ENCODE measurements at regions not wholly inside any gene's neighbourhood (a gene's known extent, or its start where the extent isn't known, plus 50 kb on each side); places are given as distances from the start of the nearest gene placed in this dataset.

GRCh38 chr5:86918246-86918645 lies 300.5 kb downstream of the COX7C start:
- H3K27me3 ChIP-seq (ENCODE audit: control insufficient read depth, insufficient read depth, low read length), result no peaks in the 10 kb centered on the region

DNA sequence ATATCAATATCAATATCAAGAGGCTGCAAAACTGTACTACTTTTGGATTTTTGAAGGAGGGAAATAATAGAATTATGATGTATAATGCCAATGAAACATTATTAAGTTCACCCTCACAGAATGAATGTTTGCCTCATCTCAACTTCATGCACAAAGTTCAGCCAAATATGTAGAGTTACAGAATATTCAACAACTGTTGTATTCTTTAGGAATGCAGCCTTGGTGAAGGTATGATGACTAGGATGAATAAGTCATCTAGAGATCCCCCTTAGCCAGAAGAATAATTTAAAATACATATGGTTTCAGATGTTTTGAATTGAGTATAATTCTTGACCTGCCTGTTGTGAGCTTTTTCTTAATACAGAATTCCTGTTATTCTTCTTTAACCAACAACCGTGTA lies 308.3 kb downstream of the COX7C start:
- Histone ChIP-seq H3K27me3 (ENCODE audit: control insufficient read depth, insufficient read depth, low read length) (peaks cover 17% of the 10 kb centered on the region), H3K4me2 (ENCODE audit: low read length) (no peak overlapping the region), H3K36me3 (ENCODE audit: insufficient read depth, low read length) (no peaks in the 10 kb centered on the region), H3K4me3 (ENCODE audit: low read length) (no peak overlapping the region), H3K9ac (ENCODE audit: low read depth, low read length) (no peak overlapping the region), H3K9me3 (replicated peaks; ENCODE audit: low read length) (no peaks in the 10 kb centered on the region), H3K4me1 (ENCODE audit: control insufficient read depth, insufficient read depth, low read length) (no peaks in the 10 kb centered on the region)

More at GRCh38 chr5:86918246-86918645, 300.5 kb downstream of the COX7C start:
- no peaks in the 10 kb centered on the region for H3K4me1 ChIP-seq (ENCODE audit: control insufficient read depth, insufficient read depth, low read length)
- H3K4me3 ChIP-seq (ENCODE audit: low read length), result no peak overlapping the region
- H3K4me2 ChIP-seq (ENCODE audit: low read length), result no peak overlapping the region
- H3K9me3 ChIP-seq (replicated peaks; ENCODE audit: low read length), result no peaks in the 10 kb centered on the region
- H3K36me3 ChIP-seq (ENCODE audit: insufficient read depth, low read length), result no peaks in the 10 kb centered on the region
- no peak overlapping the region for H3K9ac ChIP-seq (ENCODE audit: low read depth, low read length)

DNA sequence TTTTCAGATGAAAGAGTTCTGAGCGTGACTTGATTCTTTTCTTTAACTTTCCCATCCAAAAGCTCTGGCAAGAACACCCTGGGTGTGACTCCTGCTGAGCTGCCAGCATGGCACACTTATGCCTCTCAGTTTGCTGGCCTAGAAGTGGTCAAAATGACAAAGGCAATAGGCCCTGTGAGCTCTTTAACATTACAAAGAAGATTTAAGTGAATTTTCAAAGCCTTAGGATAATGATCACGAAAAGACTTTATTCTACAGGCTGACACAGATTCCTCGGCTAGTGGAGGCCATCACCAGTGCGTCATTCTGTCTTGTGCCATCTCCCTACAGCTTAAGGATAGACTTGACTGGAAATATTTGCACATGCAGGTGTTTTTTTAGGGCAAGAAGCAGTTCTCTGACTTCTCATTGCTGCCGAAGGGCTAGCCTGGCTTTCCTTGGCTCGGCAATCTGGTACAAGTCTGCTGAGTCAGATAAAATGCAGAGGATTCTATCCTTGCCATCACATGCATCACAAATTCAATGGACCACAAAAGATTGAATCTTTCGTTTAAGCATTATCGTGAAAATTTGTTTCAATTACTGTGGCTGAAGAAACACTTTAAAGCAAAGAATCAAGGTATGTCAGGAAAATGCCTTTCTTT lies 311.5 kb downstream of the COX7C start:
- H3K4me1 ChIP-seq (ENCODE audit: control insufficient read depth, insufficient read depth, low read length), result no peaks in the 10 kb centered on the region
- H3K9ac ChIP-seq (ENCODE audit: low read depth, low read length), result no peak overlapping the region
- no peaks in the 10 kb centered on the region for H3K36me3 ChIP-seq (ENCODE audit: insufficient read depth, low read length)
- H3K27me3 ChIP-seq (ENCODE audit: control insufficient read depth, insufficient read depth, low read length), result peaks cover 17% of the 10 kb centered on the region
- H3K4me3 ChIP-seq (ENCODE audit: low read length), result no peak overlapping the region
- no peaks in the 10 kb centered on the region for H3K9me3 ChIP-seq (replicated peaks; ENCODE audit: low read length)
- H3K4me2 ChIP-seq (ENCODE audit: low read length), result no peak overlapping the region

GRCh38 chr5:86951761-86952160 lies 315.9 kb upstream of the RASA1 start:
- Histone ChIP-seq H3K9me3 (replicated peaks; ENCODE audit: low read length) (no peaks in the 10 kb centered on the region), H3K36me3 (ENCODE audit: insufficient read depth, low read length) (no peaks in the 10 kb centered on the region), H3K27me3 (ENCODE audit: control insufficient read depth, insufficient read depth, low read length) (peaks cover 16% of the 10 kb centered on the region), H3K4me1 (ENCODE audit: control insufficient read depth, insufficient read depth, low read length) (no peaks in the 10 kb centered on the region), H3K4me3 (ENCODE audit: low read length) (no peak overlapping the region), H3K4me2 (ENCODE audit: low read length) (no peak overlapping the region), H3K9ac (ENCODE audit: low read depth, low read length) (no peak overlapping the region)

GRCh38 chr5:86964889-86965288 lies 302.8 kb upstream of the RASA1 start:
- H3K4me2 ChIP-seq (ENCODE audit: low read length), result no peak overlapping the region
- H3K9ac ChIP-seq (ENCODE audit: low read depth, low read length), result no peak overlapping the region
- H3K9me3 ChIP-seq (replicated peaks; ENCODE audit: low read length), result no peaks in the 10 kb centered on the region
- H3K4me3 ChIP-seq (ENCODE audit: low read length), result no peak overlapping the region
- H3K4me1 ChIP-seq (ENCODE audit: control insufficient read depth, insufficient read depth, low read length), result peaks cover 4% of the 10 kb centered on the region
- peaks cover 3% of the 10 kb centered on the region for H3K27me3 ChIP-seq (ENCODE audit: control insufficient read depth, insufficient read depth, low read length)
- H3K36me3 ChIP-seq (ENCODE audit: insufficient read depth, low read length), result no peaks in the 10 kb centered on the region

DNA sequence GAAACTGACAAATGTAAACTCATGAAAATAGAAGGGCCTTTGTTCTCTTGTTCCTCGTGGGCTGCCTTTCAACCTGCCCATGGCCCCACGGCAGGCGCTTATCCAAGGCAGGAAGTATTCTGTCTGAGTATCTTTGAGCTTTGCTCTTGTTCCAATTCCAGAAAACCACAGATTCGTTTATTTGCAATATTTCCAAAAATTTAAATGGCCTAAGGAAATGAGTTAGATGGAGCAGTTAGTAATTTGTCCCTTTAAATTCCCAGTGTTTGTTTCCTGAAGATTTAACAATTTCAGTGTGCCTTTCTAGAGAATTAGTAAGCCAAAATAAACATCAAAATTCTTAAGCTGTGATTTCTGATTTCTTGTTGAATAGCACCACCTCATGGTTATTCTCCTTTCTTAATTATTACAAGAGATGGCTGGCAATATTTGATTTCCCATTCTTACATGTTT lies 299.4 kb upstream of the RASA1 start:
- Histone ChIP-seq H3K4me3 (ENCODE audit: low read length) (no peak overlapping the region), H3K27me3 (ENCODE audit: control insufficient read depth, insufficient read depth, low read length) (no peaks in the 10 kb centered on the region), H3K4me2 (ENCODE audit: low read length) (peak overlapping the region; percentile 39), H3K4me1 (ENCODE audit: control insufficient read depth, insufficient read depth, low read length) (peaks cover 9% of the 10 kb centered on the region), H3K9ac (ENCODE audit: low read depth, low read length) (no peak overlapping the region), H3K36me3 (ENCODE audit: insufficient read depth, low read length) (no peaks in the 10 kb centered on the region), H3K9me3 (replicated peaks; ENCODE audit: low read length) (no peaks in the 10 kb centered on the region)

GRCh38 chr5:86970361-86970760 lies 297.3 kb upstream of the RASA1 start:
- Histone ChIP-seq H3K4me2 (ENCODE audit: low read length) (no peak overlapping the region), H3K27me3 (ENCODE audit: control insufficient read depth, insufficient read depth, low read length) (no peaks in the 10 kb centered on the region), H3K4me1 (ENCODE audit: control insufficient read depth, insufficient read depth, low read length) (peaks cover 9% of the 10 kb centered on the region), H3K9ac (ENCODE audit: low read depth, low read length) (no peak overlapping the region), H3K36me3 (ENCODE audit: insufficient read depth, low read length) (no peaks in the 10 kb centered on the region), H3K9me3 (replicated peaks; ENCODE audit: low read length) (no peaks in the 10 kb centered on the region), H3K4me3 (ENCODE audit: low read length) (no peak overlapping the region)

DNA sequence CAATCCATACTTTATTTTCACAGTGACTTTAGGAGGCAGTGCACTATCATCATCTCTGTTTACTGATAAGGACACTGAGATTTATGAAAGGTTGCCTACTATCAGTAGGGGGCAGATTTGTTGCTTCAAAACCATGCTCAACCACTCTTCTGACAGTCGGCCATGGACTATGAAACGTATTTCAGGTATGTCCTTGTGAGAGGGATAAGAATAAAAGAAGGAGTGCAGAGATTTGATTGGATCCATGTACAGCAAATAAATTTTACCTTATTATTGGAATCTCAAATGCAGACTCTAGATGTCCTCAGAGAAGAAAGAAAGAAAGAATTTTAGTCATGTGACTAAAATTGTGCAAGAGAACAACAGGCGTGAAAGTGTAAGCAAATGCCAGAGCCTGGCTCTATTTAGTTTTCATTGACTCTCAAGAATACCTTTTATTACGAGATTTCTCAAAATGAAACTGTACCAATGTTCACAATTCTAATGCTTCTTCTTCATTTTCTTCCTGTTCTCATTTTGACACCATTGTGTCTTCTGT lies 296.6 kb upstream of the RASA1 start:
- Histone ChIP-seq H3K4me1 (ENCODE audit: control insufficient read depth, insufficient read depth, low read length) (peaks cover 9% of the 10 kb centered on the region), H3K9ac (ENCODE audit: low read depth, low read length) (no peak overlapping the region), H3K27me3 (ENCODE audit: control insufficient read depth, insufficient read depth, low read length) (no peaks in the 10 kb centered on the region), H3K36me3 (ENCODE audit: insufficient read depth, low read length) (no peaks in the 10 kb centered on the region), H3K4me2 (ENCODE audit: low read length) (peak overlapping the region; percentile 45), H3K9me3 (replicated peaks; ENCODE audit: low read length) (no peaks in the 10 kb centered on the region), H3K4me3 (ENCODE audit: low read length) (no peak overlapping the region)

GRCh38 chr5:86974955-86975354 lies 292.7 kb upstream of the RASA1 start:
- H3K9ac ChIP-seq (ENCODE audit: low read depth, low read length), result no peak overlapping the region
- no peak overlapping the region for H3K4me3 ChIP-seq (ENCODE audit: low read length)
- no peaks in the 10 kb centered on the region for H3K27me3 ChIP-seq (ENCODE audit: control insufficient read depth, insufficient read depth, low read length)
- no peaks in the 10 kb centered on the region for H3K36me3 ChIP-seq (ENCODE audit: insufficient read depth, low read length)
- peaks cover 16% of the 10 kb centered on the region for H3K4me1 ChIP-seq (ENCODE audit: control insufficient read depth, insufficient read depth, low read length)
- H3K9me3 ChIP-seq (replicated peaks; ENCODE audit: low read length), result no peaks in the 10 kb centered on the region
- H3K4me2 ChIP-seq (ENCODE audit: low read length), result no peak overlapping the region

GRCh38 chr5:86977190-86977589 lies 290.5 kb upstream of the RASA1 start:
- Histone ChIP-seq H3K4me1 (ENCODE audit: control insufficient read depth, insufficient read depth, low read length) (peaks cover 15% of the 10 kb centered on the region), H3K36me3 (ENCODE audit: insufficient read depth, low read length) (no peaks in the 10 kb centered on the region), H3K4me3 (ENCODE audit: low read length) (no peak overlapping the region), H3K27me3 (ENCODE audit: control insufficient read depth, insufficient read depth, low read length) (no peaks in the 10 kb centered on the region), H3K9ac (ENCODE audit: low read depth, low read length) (no peak overlapping the region), H3K4me2 (ENCODE audit: low read length) (no peak overlapping the region), H3K9me3 (replicated peaks; ENCODE audit: low read length) (no peaks in the 10 kb centered on the region)

- Histone ChIP-seq H3K36me3 (ENCODE audit: insufficient read depth, low read length) (no peaks in the 10 kb centered on the region), H3K27me3 (ENCODE audit: control insufficient read depth, insufficient read depth, low read length) (no peaks in the 10 kb centered on the region), H3K9me3 (replicated peaks; ENCODE audit: low read length) (no peaks in the 10 kb centered on the region), H3K4me1 (ENCODE audit: control insufficient read depth, insufficient read depth, low read length) (peaks cover 15% of the 10 kb centered on the region), H3K9ac (ENCODE audit: low read depth, low read length) (no peak overlapping the region), H3K4me2 (ENCODE audit: low read length) (no peak overlapping the region), H3K4me3 (ENCODE audit: low read length) (no peak overlapping the region)
Observed at GRCh38 chr5:86977808-86978207, 289.9 kb upstream of the RASA1 start.

DNA sequence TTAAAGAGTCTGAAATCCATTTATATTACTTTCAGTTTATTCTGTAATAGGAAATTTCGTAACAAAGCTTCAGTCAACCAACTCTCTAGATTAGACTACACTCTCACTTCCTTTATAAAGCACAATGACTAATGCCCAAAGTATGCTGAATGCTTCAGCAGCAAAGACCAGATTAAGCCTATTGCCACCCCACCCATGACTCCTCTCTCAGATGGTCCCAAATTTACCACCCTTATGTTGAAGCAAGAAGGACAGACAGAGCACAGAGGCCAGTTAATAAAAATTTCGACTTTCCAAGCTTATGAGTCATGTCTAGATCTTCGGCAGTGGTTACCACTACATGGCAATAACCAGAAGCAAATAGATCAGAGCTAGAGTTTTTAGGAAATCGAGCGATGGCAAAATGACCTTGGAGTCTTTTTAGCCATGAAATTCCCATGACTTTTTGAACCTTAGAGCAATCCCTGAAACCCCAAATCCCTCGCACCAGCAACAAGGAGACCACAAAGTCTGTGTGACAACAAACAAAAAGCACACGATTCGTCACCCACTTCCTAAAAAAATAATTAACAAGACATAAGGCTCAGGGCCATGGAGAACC lies 287.8 kb upstream of the RASA1 start:
- Histone ChIP-seq H3K4me2 (ENCODE audit: low read length) (peak overlapping the region; percentile 27), H3K9ac (ENCODE audit: low read depth, low read length) (no peak overlapping the region), H3K9me3 (replicated peaks; ENCODE audit: low read length) (no peaks in the 10 kb centered on the region), H3K4me3 (ENCODE audit: low read length) (no peak overlapping the region), H3K27me3 (ENCODE audit: control insufficient read depth, insufficient read depth, low read length) (no peaks in the 10 kb centered on the region), H3K4me1 (ENCODE audit: control insufficient read depth, insufficient read depth, low read length) (peaks cover 15% of the 10 kb centered on the region), H3K36me3 (ENCODE audit: insufficient read depth, low read length) (no peaks in the 10 kb centered on the region)

Data from skeletal muscle satellite cell (primary cell).